ENCODE measurements at regions not wholly inside any gene's neighbourhood (a gene's known extent, or its start where the extent isn't known, plus 50 kb on each side); places are given as distances from the start of the nearest gene placed in this dataset.

- TF ChIP-seq CTCF (IDR thresholded peaks at IDR 0.05) (no peak), EZH2 (IDR thresholded peaks at IDR 0.05; ENCODE audit: borderline replicate concordance, insufficient read depth, low read depth, low read length, poor library complexity, severe bottlenecking) (no peak)
Measured at GRCh38 chr12:18882690-18883089, 144.8 kb downstream of the CAPZA3 start.

All from B cell (primary cell).